HG02981 (cell line): ENCODE measurements at regions not wholly inside any gene's neighbourhood (a gene's known extent, or its start where the extent isn't known, plus 50 kb on each side); places are given as distances from the start of the nearest gene placed in this dataset.

ENCODE experiments used
- ATAC-seq: cut with Tn5 transposase; IDR thresholded peaks from one replicate; pipeline ENCODE4 v1.9.1; 2021; ENCODE audit warnings: mild to moderate bottlenecking, moderate library complexity; ENCODE audit not compliant: unreplicated experiment

DNA sequence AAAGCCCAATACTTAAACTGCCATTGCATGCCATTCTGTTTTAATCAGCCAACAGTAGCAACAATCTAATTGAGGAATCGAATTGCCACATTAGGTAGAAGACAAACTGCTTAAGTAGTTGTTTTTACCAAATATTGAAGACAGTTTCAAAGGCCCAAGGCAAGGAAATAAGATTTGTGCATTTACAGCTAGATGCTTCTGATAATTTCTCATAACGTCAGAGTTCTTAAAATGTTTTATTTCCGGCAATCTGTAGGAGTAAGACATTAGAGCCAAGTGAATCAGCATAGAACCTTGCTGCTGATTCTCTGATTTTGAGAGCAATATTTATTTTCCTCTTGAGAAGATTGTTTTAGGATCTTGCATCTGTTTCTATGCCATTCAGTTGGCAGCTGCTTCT lies 174.3 kb downstream of the RBM43 start:
- ATAC-seq, result no peak

DNA sequence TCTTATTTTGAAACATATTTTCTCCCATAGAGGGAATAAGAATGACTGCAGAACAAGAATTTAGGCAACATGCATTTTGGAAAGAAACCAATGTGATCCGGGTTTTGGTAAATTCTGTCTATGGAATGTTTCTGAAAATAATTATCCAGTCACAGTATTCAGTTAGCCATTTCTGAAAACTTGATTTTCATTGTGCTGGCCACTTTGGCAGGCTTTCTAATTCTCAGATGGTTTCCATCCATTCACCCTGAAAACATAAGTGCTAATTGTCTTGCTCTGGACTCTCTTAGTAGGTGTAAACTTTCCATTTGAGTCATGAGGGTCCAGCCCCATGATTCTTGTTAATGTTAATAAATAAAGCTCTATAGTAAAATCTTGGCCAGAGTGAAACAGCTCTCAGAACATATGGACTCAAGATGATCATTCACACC lies 176.5 kb downstream of the RBM43 start:
- ATAC-seq, result no peak

DNA sequence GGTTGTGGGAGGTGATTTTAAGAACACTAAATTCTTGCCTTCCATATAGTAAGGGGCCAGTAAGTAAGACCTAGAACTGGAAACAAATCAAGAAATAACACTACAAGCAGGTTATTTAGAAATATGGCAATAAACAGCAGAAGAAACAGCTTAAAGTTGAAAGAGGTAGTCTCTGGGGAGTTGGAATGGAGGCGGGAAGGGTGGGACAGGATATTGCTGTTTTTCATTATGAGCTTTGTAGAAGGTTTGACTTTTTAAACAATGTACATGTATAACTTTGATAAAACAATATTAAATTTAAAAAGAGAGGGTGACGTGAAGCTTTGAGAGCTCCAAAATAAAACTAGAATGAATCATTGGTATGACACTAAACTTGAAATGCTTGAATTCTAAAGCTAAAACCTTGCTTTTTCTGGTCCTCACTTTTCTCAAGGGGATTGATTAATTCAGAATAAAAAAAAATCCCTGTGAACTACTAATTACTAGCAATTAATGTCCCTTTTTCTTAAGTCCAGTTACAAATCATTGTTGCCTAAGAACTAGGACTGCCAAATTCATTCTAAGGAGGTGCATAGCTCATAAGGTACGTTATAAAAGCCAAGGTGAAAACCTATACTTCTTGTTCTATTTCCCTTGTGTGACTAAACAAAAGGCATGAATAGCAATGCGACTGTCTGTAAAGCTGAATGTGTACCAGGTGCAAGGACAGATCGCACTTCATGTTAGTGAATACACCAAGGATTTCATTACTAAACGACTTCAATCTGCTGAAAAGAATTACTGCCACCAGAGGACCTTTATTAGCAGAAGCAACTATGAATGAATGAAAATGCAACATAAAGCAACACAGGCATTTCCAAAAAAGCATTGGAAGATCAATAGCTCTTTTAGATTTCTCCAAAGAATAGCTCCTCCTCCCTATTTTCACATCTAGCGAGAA lies 177.5 kb downstream of the RBM43 start:
- ATAC-seq, result no peak

DNA sequence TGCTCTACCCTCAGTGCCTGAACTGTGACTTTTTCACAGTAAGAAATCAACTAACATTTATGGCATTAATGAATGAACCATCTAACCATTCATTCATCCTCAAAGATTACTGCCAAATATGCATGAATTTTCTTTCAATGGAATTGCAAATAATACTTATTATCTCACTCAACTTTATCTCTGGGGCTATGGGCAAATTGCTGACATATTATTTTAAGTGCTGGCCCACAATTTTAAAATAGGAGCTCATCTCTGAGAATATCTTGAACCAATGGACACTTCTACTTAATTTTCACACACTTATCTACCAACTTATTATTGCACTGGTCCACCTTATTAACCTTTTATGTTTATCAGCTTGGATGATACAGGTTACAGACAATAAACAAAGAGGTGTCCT lies 182.8 kb downstream of the RBM43 start:
- no peak for ATAC-seq

DNA sequence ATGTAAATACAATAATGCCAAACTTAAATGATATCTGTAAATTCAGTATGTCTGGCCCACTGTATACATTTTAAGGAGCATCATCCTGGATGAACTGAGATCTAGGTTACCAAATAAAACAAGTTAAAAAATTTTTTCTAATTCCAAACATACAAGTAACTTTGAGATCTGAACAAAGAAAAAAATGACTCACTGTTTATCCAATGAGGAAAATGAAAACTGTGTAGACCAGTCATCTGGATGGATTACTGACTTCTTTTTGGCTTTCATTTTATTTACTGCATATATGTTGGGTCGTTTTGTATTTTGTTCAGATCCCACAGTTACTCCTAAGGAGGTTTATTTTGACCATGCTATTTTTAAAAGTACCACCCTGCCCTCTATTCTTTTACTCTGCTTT lies 189.8 kb downstream of the RBM43 start:
- ATAC-seq, result no peak

DNA sequence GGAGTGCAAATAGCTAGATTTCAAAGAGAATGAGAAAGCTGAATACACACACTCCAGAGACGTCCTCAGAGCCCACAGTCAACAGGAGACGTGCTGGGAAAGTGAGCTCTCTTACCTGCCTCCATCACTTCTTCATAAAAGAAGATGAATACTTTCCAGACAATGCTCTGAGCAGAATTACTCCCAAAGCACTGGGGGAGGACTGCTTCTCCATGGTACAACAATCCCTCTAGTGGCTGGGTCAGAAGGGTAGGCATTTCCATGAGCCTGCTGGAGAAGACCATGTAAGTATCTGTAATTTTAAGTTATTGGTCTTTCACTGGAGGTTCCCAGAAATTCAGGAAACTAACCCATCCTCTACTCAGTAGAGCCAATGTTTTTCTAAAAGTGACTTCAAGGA lies 190.3 kb downstream of the RBM43 start:
- ATAC-seq, result no peak

DNA sequence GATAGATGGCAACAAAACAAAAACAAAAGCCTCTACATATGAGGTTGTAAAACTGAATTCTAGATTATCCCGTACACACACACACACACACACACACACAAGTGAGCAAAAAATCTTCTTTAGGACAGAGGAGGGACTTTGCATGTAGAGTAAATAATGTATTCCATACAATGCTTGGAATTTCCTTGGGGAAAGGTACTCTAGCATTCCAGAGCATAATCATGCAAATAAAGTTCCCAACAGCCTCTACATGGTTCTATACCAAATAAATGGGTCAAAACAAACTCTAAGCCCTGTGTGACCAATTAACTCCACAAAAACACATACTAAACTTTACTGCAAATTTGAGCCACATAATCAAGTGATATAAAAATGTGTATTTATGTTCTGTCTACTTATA lies 191.4 kb downstream of the RBM43 start:
- no peak for ATAC-seq

DNA sequence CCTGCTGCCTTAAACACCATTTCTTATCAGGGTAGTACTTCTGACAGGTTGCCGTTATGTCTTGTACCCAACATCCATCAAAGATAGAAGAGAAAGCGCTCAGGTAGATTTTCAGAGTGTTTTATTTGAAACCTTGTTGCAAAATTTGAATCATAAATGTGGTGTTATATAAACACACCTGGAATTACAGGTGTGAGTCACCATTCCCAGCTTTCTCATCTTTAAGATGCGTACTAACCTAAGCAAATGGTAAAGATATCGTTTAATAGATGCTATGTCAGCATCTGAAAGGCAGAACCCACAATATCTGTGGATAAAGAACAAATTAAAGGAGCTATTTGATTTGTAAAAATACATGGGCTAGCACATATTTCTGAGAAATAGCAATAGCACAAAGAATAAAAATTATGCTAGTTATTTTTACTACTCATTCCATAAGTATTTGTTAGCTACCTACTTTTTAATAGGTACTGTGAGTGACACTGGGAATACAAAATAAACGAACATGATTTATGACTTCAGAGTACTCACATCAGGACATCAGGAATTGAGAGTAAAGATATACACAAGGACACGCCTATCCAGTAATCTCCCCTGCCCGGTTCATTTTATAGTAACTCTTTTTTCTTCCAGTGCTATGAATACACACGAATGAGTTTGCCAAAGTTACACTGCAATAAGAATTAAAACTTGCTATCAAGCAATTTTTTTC lies 193.8 kb downstream of the RBM43 start:
- no peak for ATAC-seq

DNA sequence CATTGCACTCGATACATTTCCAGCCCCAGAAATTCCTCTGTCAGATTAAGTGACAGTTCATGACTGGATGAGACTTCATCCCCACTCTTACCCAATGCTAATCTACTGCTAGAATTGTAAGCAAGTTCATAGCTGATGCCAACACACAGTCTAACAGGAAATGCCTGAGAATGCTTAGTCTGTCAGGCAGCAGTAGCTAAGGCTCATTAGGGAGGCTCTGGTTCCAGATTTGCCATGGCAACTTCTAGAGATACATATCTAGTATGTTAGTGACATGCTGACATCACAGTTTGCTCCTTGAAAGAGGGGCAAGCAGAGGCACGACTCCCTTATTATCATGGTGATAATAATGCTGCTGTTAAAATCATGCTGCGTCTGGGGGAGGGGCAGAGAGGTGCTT lies 198.4 kb downstream of the RBM43 start:
- ATAC-seq, result no peak

DNA sequence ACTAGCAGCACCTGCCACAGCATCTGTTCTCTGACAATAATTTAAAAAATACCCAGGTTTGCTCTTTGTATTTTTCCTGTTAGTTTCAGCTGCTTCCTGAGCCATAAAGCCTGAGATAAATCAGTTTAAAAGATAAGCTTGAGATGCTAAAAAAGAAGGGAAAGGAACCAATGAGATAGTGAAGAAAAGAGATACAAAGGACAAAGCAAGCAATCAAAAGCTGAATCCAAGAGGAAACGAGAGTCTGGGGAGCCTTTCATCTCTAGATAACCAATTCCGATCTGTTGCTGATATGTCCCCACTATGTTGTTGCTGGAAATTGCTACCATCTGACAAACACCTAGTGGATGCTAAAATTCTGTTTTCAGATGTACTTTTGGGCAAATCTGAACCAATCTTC lies 201.4 kb downstream of the RBM43 start:
- no peak for ATAC-seq

DNA sequence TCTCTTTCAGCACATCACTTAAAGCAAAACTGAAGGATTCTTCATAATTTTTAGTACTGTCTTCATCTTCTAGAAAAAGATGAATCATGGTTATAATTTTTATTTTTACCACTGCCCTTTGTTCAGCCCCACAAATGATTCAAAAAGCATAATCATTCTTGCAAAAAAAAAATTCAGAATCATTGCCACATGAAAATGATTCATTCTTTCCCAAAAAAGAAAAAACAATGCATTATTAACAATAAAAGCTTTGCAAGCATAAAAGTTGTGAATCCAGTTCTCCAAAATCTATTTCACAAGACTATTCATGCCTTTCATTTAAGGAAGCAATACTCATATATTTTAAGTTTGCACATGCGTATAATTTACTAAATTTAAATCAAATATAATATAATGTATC lies 204.8 kb downstream of the RBM43 start:
- ATAC-seq, result no peak

DNA sequence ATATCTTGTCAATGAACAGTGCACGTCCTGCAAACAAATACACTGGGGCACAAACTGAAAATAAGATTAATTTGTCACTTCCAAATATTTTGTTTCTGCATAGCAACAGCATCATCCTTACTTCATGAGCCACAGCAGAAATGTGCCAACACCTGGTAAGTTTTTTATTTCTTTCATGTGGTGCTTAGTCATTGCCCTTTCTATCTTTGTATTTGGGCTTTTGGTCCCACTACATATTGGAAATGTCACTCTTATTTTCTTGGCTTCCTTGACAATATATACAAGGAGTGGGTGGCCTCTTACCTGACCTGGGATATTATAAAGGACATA lies 208.0 kb downstream of the RBM43 start:
- ATAC-seq, result no peak

DNA sequence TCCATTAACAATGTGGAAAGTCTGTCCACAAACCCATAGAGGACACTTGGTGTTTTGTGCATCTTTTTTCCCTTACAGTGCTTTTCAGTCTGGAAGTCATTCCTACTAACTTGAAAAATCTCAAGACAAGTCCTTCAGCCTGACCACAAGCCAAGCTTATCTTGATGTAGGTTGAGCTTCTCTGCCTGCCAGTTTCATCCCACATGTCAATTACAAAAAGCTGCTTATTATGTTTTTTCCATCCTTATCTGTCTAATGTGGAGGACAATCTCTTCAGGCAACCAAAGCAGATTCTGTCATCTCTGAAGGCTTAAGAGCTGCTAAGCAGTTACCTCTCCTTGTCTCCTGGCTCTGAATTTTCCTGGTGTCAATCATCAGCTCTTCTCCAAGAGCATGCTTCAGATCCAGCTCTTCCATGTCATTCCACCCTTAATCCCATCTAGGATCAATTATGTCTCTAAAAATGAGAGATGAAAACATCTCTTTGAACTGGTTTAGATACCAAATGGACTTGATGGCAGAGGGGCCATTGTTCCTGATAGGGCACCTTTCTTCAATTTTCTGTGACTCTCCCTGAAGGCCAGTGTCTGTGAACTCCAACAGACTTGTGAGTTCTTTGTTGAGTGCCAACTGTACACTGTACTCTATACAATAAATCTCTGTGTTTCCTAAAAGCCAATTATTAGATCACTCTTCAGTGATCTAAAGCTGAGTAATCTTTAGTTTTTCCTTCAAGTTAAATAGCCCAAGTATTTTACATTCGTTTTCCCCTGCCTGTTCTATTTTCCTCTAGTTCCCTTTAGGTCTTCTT lies 208.6 kb downstream of the RBM43 start:
- ATAC-seq, result no peak

DNA sequence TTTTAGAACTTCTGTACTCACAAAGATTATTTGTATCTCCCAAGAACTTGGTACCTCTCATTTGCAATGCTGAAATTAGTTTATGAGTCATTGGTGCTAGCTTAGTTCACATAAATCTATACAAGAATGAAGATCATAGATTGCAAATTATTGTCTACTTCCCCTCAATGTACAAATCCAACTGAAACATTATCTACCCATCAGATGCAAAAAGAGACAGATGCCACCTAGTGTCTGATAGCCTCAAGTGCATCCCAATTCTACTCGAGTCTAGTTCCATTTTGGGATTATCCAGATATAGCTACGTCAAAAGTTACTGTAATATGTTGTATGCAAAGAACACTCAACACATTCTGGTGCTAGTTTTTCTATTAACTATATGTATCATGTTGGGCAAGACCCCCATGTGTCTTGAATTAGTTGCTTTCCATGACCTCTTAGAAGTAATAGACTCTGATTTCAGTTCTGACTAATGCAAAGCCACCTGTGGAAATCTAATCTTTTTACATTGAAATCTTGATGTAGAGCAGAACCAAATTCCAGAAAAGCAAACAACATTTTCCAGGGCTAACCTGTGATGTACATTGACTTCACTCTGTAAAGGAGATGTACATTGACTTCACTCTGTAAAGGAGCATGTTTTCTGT lies 210.0 kb downstream of the RBM43 start:
- ATAC-seq, result peak; percentile 93

DNA sequence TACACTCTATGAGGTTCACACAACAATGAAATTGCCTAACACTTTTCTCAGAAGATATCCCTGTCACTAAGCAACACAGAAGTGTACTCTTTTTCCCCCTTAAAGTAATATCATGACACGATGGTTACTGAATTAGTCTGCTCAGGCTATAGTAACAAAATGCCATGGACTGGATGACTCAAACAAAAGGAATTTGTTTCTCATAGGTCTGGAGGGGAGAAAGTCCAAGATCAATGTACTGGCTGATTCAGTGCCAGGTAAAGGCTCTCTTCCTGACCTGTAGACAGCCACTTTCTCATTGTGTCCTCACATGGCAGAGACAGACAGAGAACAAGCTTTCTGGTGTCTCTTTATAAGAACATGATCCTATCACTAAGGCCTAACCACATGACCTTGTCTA lies 211.9 kb downstream of the RBM43 start:
- no peak for ATAC-seq

DNA sequence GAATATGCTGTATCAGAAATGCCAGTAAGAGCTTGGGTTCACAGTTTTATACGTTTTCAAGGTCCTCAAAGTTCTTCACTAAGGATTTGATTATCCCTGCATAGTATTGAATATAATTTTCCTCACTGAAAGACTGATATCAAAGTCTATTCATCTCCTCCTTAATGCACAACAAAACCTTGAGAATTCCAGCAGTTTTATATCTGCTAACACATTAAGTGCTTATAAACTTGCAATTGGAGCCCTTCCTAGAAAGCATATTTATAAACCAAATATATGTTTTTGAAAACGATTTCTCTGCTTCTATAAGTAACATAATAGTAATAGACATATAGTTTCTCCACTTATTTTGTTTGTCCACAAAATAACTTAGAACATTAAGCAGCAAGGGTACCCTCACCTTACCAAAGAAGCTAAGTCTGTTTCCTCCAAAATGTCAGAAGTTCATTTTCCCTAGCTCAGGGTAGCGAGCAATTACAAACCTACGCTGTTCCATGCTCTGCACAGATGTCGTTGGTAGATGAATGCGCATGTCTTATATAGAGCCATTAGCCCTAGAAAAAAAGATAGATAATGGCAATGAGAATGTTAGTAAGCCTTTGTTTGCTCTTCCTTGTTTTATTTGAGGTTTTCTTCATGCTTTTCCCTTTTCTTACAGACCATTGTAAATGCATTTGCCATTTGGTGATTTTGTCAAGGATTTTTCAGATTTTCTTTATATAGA lies 213.2 kb downstream of the RBM43 start:
- ATAC-seq, result no peak

DNA sequence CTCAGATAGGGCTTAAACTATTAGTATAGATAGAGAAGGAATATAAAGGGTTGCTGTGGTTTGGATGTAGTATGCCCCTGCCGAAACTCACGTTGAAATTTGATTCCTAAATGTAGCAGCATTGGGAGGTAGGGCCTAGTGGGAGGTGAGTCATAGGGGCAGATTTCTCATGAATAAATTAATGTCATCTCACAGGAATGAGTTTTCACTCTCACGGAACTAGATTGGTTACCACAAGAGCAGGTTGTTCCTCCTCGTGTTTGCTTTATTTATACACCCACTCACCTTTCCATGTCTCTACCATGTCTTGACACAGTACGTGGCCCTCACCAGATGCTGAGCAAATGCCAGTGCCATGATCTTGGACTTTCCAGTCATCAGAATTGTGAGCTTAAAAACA lies 218.2 kb downstream of the RBM43 start:
- no peak for ATAC-seq

DNA sequence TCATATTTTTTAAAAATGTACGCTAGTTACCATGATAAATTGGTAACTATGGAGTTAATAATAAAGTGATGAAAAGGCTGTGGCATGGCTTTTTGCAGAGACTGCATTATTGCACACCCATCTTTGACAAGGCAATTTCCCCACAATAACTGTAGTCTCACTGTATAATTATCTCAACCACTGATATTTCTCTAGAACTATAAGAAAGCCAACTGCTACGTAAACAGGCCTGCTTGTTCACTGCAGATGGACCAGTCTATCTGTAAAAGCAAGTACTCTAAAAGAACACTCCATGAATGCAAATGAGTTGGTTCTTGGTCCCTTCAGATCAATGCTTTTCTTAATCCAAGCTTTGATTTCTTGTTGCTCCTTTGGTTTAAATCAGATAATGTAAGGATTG lies 218.7 kb downstream of the RBM43 start:
- ATAC-seq, result no peak

DNA sequence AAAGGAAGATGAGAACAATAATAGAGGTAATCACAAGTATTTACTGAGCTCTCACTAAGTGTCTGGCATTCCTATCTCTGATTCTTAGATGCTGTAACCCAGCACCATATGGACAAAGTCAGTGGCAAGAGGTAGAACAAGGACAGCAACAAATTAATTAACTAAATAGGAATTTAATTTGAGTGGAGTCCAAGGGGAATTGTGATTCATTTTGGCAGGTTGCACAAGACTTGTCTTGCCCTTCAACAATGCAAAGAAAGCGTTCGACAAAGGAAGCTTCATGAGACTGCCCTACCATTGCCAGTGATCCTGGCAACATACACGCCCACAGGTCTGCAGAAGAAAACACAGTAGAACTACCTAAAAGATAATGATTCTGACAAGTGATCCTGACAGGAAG lies 221.6 kb downstream of the RBM43 start:
- ATAC-seq, result no peak

DNA sequence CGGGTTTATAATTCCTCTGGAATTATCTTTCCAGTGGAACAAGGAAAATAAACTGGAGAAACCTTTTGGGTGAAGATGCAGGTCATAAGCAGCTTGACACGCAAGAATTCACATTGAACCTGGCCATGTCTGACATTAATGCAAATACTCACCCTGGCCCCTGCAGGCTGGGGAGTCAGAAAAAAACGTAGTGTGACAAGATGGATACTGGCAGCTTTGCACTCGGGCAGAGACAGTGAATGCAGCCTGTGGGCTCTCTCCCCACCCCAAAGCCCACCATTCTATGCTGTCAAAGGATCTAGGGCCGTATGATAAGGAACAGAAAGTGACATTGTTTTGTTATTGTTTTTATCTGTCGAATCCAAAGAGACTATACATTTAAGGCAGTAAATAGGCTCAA lies 223.1 kb downstream of the RBM43 start:
- ATAC-seq, result no peak
